Duodenal mucosa (tissue), 2 donors: ENCODE measurements at regions not wholly inside any gene's neighbourhood (a gene's known extent, or its start where the extent isn't known, plus 50 kb on each side); places are given as distances from the start of the nearest gene placed in this dataset.

Experiments used
- H3K27ac ChIP-seq: one replicate; pipeline ENCODE4 v1.7.0; 2013; ENCODE audit warnings: low read depth, low read length
- H3K27me3 ChIP-seq, 2 donors: one replicate each; pipeline ENCODE4 v1.7.0; 2013; ENCODE audit warnings: low read length in 2 of 2, control low read depth in 1 of 2; ENCODE audit not compliant: insufficient read depth in 2 of 2, control insufficient read depth in 1 of 2
- H3K36me3 ChIP-seq, 2 donors: one replicate each; pipeline ENCODE4 v1.7.0; 2013; ENCODE audit warnings: low read length in 2 of 2, control low read depth in 1 of 2; ENCODE audit not compliant: insufficient read depth in 2 of 2, control insufficient read depth in 1 of 2
- H3K4me1 ChIP-seq, 2 donors: one replicate each; pipeline ENCODE4 v1.7.0; 2013; ENCODE audit warnings: low read length in 2 of 2, control low read depth in 1 of 2; ENCODE audit not compliant: insufficient read depth in 2 of 2, control insufficient read depth in 1 of 2
- H3K4me3 ChIP-seq, 2 donors: one replicate each; pipeline ENCODE4 v1.7.0; 2013; ENCODE audit warnings: low read length in 2 of 2, low read depth in 1 of 2
- H3K9ac ChIP-seq, 2 donors: one replicate each; pipeline ENCODE4 v1.7.0; 2013; ENCODE audit warnings: low read length in 2 of 2, low read depth in 1 of 2
- H3K9me3 ChIP-seq, 2 donors: one replicate each; pipeline ENCODE4 v1.7.0; 2013; ENCODE audit warnings: low read length in 2 of 2, control low read depth in 1 of 2; ENCODE audit not compliant: control insufficient read depth in 1 of 2

DNA sequence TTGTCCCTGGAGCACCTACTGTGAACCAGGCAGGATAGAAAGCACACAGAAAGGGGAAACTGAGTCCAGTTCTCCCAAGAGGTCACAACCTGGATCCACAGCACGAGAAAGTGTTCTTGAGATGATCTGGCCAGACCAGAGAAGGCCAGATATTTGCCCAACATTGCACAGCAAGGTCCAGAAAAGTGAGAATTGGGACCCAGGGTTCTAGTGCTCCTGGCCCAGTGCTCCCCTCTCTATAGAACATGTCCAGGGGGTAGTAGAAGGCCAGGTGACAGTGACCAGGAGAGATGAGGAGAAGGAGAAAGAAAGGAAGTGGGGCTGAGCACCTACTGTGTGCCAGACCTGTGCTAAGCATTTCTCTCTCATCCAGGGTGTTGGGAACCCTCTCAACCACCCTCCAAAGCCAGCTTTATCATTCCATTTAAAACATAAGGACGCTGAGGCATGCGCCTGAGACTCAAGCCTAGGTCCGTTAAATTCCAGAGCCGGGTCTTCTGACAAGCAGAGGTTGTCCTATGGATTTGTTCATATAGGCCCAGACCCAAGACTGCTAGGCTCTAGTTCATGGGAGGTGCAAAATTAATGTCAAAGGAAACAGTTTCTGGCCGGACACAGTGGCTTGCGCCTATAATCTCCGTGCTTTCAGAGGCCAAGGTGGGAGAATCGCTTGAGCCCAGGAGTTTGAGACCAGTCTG, 128.7 kb downstream of the MN1 start:
- Histone ChIP-seq H3K9me3 (no peaks in the 10 kb centered on the region), H3K27me3 (peaks cover 0 to 2% of the 10 kb centered on the region in 2 donors), H3K27ac (no peak overlapping the region), H3K4me3 (no peak overlapping the region), H3K36me3 (no peaks in the 10 kb centered on the region), H3K9ac (no peak overlapping the region), H3K4me1 (peaks cover 0 to 3% of the 10 kb centered on the region in 2 donors)

- Histone ChIP-seq H3K9ac (no peak overlapping the region), H3K27ac (no peak overlapping the region), H3K9me3 (no peaks in the 10 kb centered on the region), H3K4me1 (peaks cover 0 to 3% of the 10 kb centered on the region in 2 donors), H3K4me3 (no peak overlapping the region), H3K27me3 (peaks cover 0 to 2% of the 10 kb centered on the region in 2 donors), H3K36me3 (no peaks in the 10 kb centered on the region)
These were observed 127.7 kb downstream of the MN1 start for GRCh38 chr22:27673839-27674238.

GRCh38 chr22:27674261-27674923, 127.2 kb downstream of the MN1 start:
- Histone ChIP-seq H3K27me3 (peaks cover 0 to 2% of the 10 kb centered on the region in 2 donors), H3K9me3 (no peaks in the 10 kb centered on the region), H3K36me3 (no peaks in the 10 kb centered on the region), H3K9ac (no peak overlapping the region), H3K4me1 (peaks cover 0 to 3% of the 10 kb centered on the region in 2 donors), H3K27ac (no peak overlapping the region), H3K4me3 (no peak overlapping the region)

DNA sequence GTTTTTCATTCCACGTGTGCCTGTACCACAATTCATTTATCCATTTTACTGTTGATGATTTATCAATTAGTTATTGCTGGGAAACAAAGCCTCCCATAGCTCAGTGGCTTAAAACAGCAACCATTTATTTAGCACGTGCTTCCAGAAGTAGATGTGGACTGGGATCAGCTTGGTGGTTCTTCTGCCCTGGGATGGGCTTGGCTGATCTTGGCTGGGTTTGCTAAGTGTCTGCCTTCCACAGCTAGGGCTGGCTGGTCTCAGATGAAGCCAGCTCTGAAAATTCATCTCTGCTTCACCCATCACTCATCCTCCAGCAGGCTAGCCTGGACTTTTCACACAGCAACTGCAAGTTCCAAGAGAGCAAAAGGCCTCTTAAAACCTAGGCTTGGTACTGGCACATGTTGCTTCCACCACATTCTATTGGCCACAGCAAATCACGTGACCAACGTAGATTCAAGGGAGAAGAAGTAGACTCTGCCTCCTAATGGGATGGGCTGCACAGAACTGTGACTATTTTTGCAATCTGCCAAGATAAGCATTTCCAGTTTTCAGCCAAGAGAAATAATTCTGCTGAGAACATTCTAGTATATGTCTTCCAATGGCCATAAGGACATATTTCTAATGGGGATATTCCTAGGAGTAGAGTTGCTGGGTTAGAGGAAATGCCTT, 124.9 kb downstream of the MN1 start:
- no peak overlapping the region for H3K9ac ChIP-seq
- no peaks in the 10 kb centered on the region for H3K9me3 ChIP-seq
- no peak overlapping the region for H3K4me3 ChIP-seq
- H3K36me3 ChIP-seq = no peaks in the 10 kb centered on the region
- H3K4me1 ChIP-seq = no peaks in the 10 kb centered on the region
- H3K27ac ChIP-seq = no peak overlapping the region
- peaks cover 0 to 2% of the 10 kb centered on the region in 2 donors for H3K27me3 ChIP-seq

DNA sequence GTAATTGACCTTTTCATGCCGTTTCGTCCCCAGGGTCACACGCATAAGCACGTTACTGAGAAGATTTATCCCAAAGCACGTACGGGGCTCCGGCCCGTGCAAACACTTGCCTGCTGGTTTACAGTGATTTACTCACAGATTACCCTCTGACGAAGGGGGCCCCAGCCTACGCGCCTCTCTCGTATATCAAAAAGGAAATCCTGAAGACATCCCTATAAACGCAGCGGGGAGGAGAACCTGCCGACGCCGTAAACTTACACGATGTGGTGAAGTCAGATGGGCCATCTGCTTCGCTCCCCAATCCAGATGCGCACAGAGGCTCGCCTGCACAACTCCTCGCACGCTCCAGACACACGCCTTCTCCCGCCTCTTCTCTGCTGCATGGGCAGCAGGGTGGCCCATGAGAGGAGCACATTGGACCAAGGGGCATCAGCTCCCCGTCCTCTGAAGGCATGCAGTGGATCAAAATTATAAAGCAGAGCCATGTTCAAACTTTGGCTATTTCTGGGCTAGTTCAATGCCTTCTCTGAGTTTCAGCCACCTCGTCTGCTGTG, 123.6 kb downstream of the MN1 start:
- no peak overlapping the region for H3K4me3 ChIP-seq
- H3K9me3 ChIP-seq = no peaks in the 10 kb centered on the region
- H3K36me3 ChIP-seq = no peaks in the 10 kb centered on the region
- no peak overlapping the region for H3K27ac ChIP-seq
- peaks cover 0 to 2% of the 10 kb centered on the region in 2 donors for H3K27me3 ChIP-seq
- H3K4me1 ChIP-seq = no peaks in the 10 kb centered on the region
- H3K9ac ChIP-seq = no peak overlapping the region

DNA sequence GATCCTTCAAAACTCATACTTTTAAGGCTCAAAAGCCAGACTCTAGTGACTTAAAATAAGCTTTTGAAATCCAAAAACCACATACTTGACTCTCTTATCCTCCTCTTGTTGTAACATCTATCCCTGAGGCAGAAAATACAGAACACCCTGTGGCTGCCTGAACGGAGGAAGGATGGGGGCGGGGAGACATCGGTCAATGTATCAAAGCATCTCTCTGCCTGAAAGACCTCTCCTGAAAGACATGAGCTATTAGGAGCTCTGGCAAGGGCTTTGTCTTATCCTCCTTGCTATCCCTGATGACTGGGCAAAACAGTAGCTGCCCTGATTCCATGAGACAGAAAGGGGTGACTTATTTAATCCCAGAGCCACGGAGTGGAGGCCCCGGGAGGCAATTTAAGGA, 122.4 kb downstream of the MN1 start:
- no peak overlapping the region for H3K9ac ChIP-seq

DNA sequence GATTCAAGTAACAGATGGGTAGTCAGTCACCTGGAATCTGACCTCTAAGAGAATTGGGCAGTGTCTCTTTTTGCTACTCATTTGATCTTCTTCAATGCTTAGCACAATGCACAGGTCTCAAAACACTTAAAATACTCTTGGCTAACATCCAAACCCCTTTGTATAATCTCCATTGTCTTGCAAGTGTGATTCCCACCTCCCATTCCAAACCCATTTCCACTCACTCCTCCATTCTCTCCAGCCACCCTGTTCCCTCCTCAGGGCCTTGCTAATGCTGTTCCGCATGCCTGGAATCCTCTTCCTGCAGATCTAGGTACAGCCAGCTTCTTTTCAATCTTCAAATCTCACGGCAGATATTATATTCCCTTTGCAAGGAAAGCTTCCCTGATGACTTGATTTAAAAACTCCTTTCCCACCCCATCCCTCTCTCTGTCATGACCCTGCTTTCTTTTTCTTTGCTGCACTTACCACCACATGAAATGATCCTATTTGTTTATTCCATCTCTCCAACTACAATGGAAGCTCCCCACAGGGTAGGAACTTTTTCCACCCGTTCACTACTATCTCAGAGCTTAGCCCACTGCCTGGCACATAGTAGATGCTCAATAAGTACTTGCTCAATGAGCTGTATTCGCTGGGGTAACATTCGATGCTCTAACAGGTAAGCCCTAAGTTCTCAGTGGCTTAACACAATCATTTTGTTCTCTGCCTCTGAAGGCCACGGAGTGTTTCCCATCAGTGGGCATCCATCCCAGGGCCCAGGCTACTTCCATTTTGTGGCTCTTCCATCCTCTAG, 121.7 kb downstream of the MN1 start:
- Histone ChIP-seq H3K27me3 (peaks cover 0 to 2% of the 10 kb centered on the region in 2 donors), H3K9me3 (no peaks in the 10 kb centered on the region), H3K4me3 (no peak overlapping the region), H3K9ac (no peak overlapping the region), H3K36me3 (no peaks in the 10 kb centered on the region), H3K27ac (no peak overlapping the region), H3K4me1 (no peaks in the 10 kb centered on the region)

More for the DNA sequence above, 122.4 kb downstream of the MN1 start:
- H3K27me3 ChIP-seq = peaks cover 0 to 2% of the 10 kb centered on the region in 2 donors
- H3K36me3 ChIP-seq = no peaks in the 10 kb centered on the region
- H3K9me3 ChIP-seq = no peaks in the 10 kb centered on the region
- no peak overlapping the region for H3K4me3 ChIP-seq
- H3K4me1 ChIP-seq = no peaks in the 10 kb centered on the region
- H3K27ac ChIP-seq = no peak overlapping the region

DNA sequence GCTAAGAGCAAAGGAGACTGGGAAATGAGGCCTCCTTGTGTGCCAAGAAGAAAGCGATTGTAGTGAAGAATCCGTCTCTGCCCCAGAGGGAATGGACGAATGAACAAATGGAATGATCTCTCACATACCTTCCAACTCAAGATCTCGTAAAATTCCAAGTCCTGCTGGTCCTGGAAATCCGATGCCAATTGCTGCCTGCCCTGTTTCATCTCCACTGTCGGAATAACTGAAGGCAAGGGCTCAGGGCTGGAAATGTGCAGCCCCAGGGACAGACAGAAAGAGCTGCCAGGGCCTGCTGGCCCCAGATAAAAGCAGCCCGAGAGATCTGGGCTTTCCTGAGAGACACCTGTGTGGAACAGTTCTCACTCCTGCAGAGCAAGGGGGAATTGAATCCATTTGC, 120.9 kb downstream of the MN1 start:
- Histone ChIP-seq H3K4me3 (no peak overlapping the region), H3K9me3 (no peaks in the 10 kb centered on the region), H3K27me3 (peaks cover 0 to 2% of the 10 kb centered on the region in 2 donors), H3K4me1 (no peaks in the 10 kb centered on the region), H3K9ac (no peak overlapping the region), H3K27ac (no peak overlapping the region), H3K36me3 (no peaks in the 10 kb centered on the region)

DNA sequence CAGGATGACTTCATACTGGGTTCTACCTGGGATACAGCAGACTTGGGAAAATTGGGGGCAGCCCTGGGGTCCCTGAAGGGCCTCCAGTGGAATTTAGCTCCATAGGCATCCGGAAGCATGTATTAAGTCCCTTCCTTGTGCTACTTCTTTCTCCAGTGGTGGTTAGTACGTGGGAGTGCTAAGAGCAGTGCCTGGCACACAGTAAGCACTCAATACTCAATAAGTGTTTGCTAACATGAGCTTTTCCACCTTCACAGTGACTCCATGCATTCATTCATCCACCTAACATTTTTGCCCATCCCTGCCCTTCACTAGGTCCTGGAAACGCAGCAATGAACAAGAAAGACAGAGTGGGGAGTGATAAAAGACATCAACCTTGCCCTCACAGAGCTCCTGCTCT, 120.5 kb downstream of the MN1 start:
- Histone ChIP-seq H3K9ac (no peak overlapping the region), H3K4me1 (peaks cover 0 to under 1% of the 10 kb centered on the region in 2 donors), H3K9me3 (no peaks in the 10 kb centered on the region), H3K27ac (no peak overlapping the region), H3K27me3 (no peaks in the 10 kb centered on the region), H3K36me3 (no peaks in the 10 kb centered on the region), H3K4me3 (no peak overlapping the region)
